Endothelial cell (in vitro differentiated cells): ENCODE measurements at regions not wholly inside any gene's neighbourhood (a gene's known extent, or its start where the extent isn't known, plus 50 kb on each side); places are given as distances from the start of the nearest gene placed in this dataset.

Experiments used
- DNase-seq: peaks from one replicate; pipeline ENCODE4 v3.0.0; 2021; ENCODE audit warnings: low spot score
- H3K27ac Mint-ChIP-seq: one replicate; pipeline ENCODE4 v1.8.0; 2021; ENCODE audit warnings: mixed read lengths, inconsistent platforms; ENCODE audit not compliant: unreplicated experiment
- H3K27me3 Mint-ChIP-seq: one replicate; pipeline ENCODE4 v1.8.0; 2021; ENCODE audit warnings: mild to moderate bottlenecking, moderate library complexity, mixed read lengths, inconsistent platforms; ENCODE audit not compliant: unreplicated experiment
- H3K36me3 Mint-ChIP-seq: one replicate; pipeline ENCODE4 v1.8.0; 2021; ENCODE audit warnings: mild to moderate bottlenecking, low read depth, mixed read lengths, inconsistent platforms; ENCODE audit not compliant: unreplicated experiment
- H3K4me1 Mint-ChIP-seq: one replicate; pipeline ENCODE4 v1.8.0; 2021; ENCODE audit warnings: mild to moderate bottlenecking, mixed read lengths, inconsistent platforms; ENCODE audit not compliant: unreplicated experiment
- H3K4me3 Mint-ChIP-seq: one replicate; pipeline ENCODE4 v1.8.0; 2021; ENCODE audit warnings: mild to moderate bottlenecking, mixed read lengths, inconsistent platforms; ENCODE audit not compliant: unreplicated experiment
- H3K9me3 Mint-ChIP-seq: one replicate; pipeline ENCODE4 v1.8.0; 2021; ENCODE audit warnings: mixed read lengths, inconsistent platforms; ENCODE audit not compliant: unreplicated experiment
- CTCF ChIP-seq: fragments of 200-600 bp; sonication (generic); IDR thresholded peaks from one replicate; pipeline ENCODE4 v1.5.0; 2021; ENCODE audit warnings: antibody characterized with exemption; ENCODE audit not compliant: unreplicated experiment

GRCh38 chr5:169416583-169417196, 115.8 kb upstream of the SLIT3 start:
- Mint-ChIP-seq H3K4me1 (no peaks in the 10 kb centered on the region), H3K27me3 (peaks cover 2% of the 10 kb centered on the region), H3K4me3 (no peak overlapping the region), H3K9me3 (no peaks in the 10 kb centered on the region), H3K36me3 (no peaks in the 10 kb centered on the region), H3K27ac (no peak overlapping the region)
- DNase-seq: no peak
- no peak for TF ChIP-seq CTCF

GRCh38 chr5:169415948-169416347, 115.0 kb upstream of the SLIT3 start:
- peaks cover 2% of the 10 kb centered on the region for H3K27me3 Mint-ChIP-seq
- H3K4me3 Mint-ChIP-seq: no peak overlapping the region
- H3K27ac Mint-ChIP-seq: no peak overlapping the region
- H3K36me3 Mint-ChIP-seq: no peaks in the 10 kb centered on the region
- DNase-seq: no peak
- no peaks in the 10 kb centered on the region for H3K4me1 Mint-ChIP-seq
- no peak for TF ChIP-seq CTCF
- no peaks in the 10 kb centered on the region for H3K9me3 Mint-ChIP-seq

GRCh38 chr5:169415371-169415770, 114.4 kb upstream of the SLIT3 start:
- H3K36me3 Mint-ChIP-seq: no peaks in the 10 kb centered on the region
- no peak for TF ChIP-seq CTCF
- H3K9me3 Mint-ChIP-seq: no peaks in the 10 kb centered on the region
- DNase-seq: no peak
- no peaks in the 10 kb centered on the region for H3K4me1 Mint-ChIP-seq
- no peak overlapping the region for H3K27ac Mint-ChIP-seq
- no peak overlapping the region for H3K4me3 Mint-ChIP-seq
- peaks cover 2% of the 10 kb centered on the region for H3K27me3 Mint-ChIP-seq

- Mint-ChIP-seq H3K4me1 (no peaks in the 10 kb centered on the region), H3K9me3 (no peaks in the 10 kb centered on the region), H3K27ac (no peak overlapping the region), H3K27me3 (peaks cover 2% of the 10 kb centered on the region), H3K36me3 (no peaks in the 10 kb centered on the region), H3K4me3 (no peak overlapping the region)
- no peak for DNase-seq
- TF ChIP-seq CTCF: no peak
Observed at GRCh38 chr5:169413416-169413815, 112.5 kb upstream of the SLIT3 start.

GRCh38 chr5:169412831-169413230, 111.9 kb upstream of the SLIT3 start:
- no peak for DNase-seq
- H3K4me1 Mint-ChIP-seq: no peaks in the 10 kb centered on the region
- no peak for TF ChIP-seq CTCF
- H3K27me3 Mint-ChIP-seq: peaks cover 2% of the 10 kb centered on the region
- no peak overlapping the region for H3K27ac Mint-ChIP-seq
- H3K36me3 Mint-ChIP-seq: no peaks in the 10 kb centered on the region
- H3K4me3 Mint-ChIP-seq: no peak overlapping the region
- no peaks in the 10 kb centered on the region for H3K9me3 Mint-ChIP-seq
